HL-60 (cell line): ENCODE measurements at regions not wholly inside any gene's neighbourhood (a gene's known extent, or its start where the extent isn't known, plus 50 kb on each side); places are given as distances from the start of the nearest gene placed in this dataset.

ENCODE experiments used
- DNase-seq, 2 experiments: peaks; one replicate each; pipeline ENCODE4 v3.0.0-alpha.2; 2010 to 2020; ENCODE audit warnings: low read depth in 1 of 2, low spot score in 1 of 2
- H3K27ac ChIP-seq: fragments of 250-450 bp; sonication (Bioruptor Pico); replicated peaks from 2 replicates; pipeline ENCODE4 v1.5.1; 2020; ENCODE audit warnings: mild to moderate bottlenecking, moderate library complexity
- H3K27me3 ChIP-seq: fragments of 250-450 bp; sonication (Bioruptor Pico); 2 replicates; pipeline ENCODE4 v1.5.1; 2021; ENCODE audit warnings: mild to moderate bottlenecking, moderate library complexity; ENCODE audit not compliant: insufficient read depth, poor library complexity, severe bottlenecking
- H3K4me3 ChIP-seq: replicated peaks from 2 replicates; pipeline ENCODE4 v1.5.1; 2011; ENCODE audit warnings: mild to moderate bottlenecking, control low read depth, low read length; ENCODE audit not compliant: insufficient read depth
- GABPA ChIP-seq: IDR thresholded peaks from 2 replicates; pipeline ENCODE4 v1.6.1; 2012; ENCODE audit warnings: low read depth
- POLR2AphosphoS5 ChIP-seq: IDR thresholded peaks from 2 replicates; pipeline ENCODE4 v1.6.1; 2012; ENCODE audit warnings: low read depth
- REST ChIP-seq: IDR thresholded peaks from 2 replicates; pipeline ENCODE4 v1.6.1; 2012; ENCODE audit warnings: low read depth; ENCODE audit not compliant: insufficient replicate concordance
- SPI1 ChIP-seq: IDR thresholded peaks from 2 replicates; pipeline ENCODE4 v1.6.1; 2012; ENCODE audit warnings: low read depth, mild to moderate bottlenecking, borderline replicate concordance
- TF ChIP-seq, protein P1 (sequence below): IDR thresholded peaks from one replicate; pipeline ENCODE4 v1.5.1; 2011; ENCODE audit warnings: low read length, control low read depth, inconsistent platforms; ENCODE audit not compliant: insufficient read depth

DNA sequence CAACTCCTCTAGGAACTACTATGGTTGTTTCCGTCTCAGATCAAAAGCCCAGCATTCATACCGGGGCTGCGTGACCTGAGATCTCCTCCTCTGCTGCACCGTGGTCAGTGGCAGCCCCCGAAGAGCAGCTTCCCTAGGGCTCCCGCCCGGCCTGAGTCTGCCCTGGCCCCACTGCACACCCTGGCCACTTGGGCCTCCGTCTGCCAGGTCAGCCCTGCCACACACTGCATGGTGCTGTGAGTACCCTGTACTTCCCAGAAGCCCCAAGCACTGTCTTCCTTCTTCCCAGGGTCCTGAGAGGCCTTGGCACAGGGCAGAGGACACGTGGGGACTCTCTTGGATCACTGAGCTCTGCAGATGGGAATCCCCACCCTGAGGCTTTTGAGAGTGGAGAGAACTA, 81.5 kb upstream of the GPC1 start:
- H3K27me3 ChIP-seq: no peaks in the 10 kb centered on the region
- DNase-seq: no peak
- no peak for TF ChIP-seq SPI1
- TF ChIP-seq REST: no peak
- no peak for TF ChIP-seq POLR2AphosphoS5
- TF ChIP-seq GABPA: no peak
- TF ChIP-seq, protein P1, sequence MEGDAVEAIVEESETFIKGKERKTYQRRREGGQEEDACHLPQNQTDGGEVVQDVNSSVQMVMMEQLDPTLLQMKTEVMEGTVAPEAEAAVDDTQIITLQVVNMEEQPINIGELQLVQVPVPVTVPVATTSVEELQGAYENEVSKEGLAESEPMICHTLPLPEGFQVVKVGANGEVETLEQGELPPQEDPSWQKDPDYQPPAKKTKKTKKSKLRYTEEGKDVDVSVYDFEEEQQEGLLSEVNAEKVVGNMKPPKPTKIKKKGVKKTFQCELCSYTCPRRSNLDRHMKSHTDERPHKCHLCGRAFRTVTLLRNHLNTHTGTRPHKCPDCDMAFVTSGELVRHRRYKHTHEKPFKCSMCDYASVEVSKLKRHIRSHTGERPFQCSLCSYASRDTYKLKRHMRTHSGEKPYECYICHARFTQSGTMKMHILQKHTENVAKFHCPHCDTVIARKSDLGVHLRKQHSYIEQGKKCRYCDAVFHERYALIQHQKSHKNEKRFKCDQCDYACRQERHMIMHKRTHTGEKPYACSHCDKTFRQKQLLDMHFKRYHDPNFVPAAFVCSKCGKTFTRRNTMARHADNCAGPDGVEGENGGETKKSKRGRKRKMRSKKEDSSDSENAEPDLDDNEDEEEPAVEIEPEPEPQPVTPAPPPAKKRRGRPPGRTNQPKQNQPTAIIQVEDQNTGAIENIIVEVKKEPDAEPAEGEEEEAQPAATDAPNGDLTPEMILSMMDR: no peak
- no peak overlapping the region for H3K27ac ChIP-seq
- H3K4me3 ChIP-seq: no peak overlapping the region

DNA sequence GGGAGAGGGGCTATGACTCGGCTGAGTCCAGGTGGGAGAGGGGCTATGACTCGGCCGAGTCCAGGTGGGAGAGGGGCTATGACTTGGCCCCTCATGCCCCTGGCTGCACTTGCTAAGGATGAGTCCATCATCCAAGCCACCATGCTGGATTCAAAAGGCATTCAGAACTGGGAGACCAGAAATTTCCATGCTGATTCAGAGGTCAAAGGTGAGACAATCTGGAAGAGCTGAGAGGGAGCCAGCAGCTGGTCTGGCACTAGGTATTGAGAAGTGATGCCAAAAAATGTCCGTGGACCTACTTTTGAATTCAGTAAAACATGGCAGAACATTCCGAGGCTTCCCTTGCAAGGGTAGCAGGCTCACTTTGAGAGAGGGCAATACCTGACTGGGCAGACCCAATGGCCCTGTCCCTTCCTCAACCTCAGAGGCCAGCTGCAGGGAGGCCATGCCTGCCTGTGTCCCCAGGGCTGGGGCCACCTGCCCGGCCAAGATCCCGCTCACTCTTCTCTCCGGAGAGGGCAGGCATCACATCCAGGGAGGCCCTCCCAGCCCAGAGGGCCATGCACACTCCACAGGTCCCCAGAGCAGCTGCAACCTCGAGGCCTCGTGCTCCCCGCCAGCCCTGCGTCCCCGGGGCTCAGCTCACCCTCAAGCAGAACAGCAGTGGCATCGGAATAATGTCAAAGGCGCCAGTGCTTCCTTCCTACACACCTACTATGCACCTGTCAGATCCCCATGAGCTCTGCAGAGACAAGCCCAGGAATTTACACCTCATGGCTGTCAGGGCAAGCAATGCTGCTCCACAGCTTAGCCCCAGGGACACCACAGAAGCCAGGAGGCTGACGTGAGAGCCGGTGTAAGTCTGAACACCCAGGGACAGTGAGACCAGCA, 80.2 kb upstream of the GPC1 start:
- Histone ChIP-seq H3K27ac (no peak overlapping the region), H3K4me3 (no peak overlapping the region), H3K27me3 (no peaks in the 10 kb centered on the region)
- DNase-seq: no peak
- no peak for TF ChIP-seq GABPA
- no peak for TF ChIP-seq POLR2AphosphoS5
- TF ChIP-seq, protein P1: no peak
- TF ChIP-seq SPI1: no peak
- TF ChIP-seq REST: no peak

DNA sequence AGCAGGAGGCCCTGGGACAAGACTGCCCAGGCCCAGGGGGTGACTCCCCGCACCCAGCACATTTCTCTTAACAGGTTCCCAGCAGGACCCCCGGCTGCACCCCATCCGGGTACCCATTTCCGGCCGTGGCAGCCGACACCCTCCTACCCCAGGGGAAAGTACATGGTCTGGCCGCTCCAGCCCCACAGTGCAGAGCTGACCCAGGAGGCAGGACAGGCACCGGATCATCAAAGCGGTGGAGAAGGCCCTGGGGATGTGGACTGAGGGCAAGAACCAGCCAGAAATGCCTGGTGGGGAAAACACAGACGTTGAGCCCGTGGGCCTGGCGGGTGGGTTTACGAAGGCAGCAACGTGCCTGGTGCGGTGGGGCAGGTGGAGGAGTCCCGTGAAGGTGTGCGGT, 79.5 kb upstream of the GPC1 start:
- no peak for DNase-seq
- TF ChIP-seq SPI1 (no peak), REST (no peak), GABPA (no peak), POLR2AphosphoS5 (no peak)
- TF ChIP-seq, protein P1: no peak
- Histone ChIP-seq H3K27me3 (no peaks in the 10 kb centered on the region), H3K27ac (no peak overlapping the region), H3K4me3 (no peak overlapping the region)
